Gastroesophageal sphincter (tissue), 4 donors: ENCODE measurements at regions not wholly inside any gene's neighbourhood (a gene's known extent, or its start where the extent isn't known, plus 50 kb on each side); places are given as distances from the start of the nearest gene placed in this dataset.

Experiments
- ATAC-seq: fragments of 150-250 bp; one replicate; pipeline ENCODE4 v1.9.1; 2016; ENCODE audit warnings: mild to moderate bottlenecking, moderate library complexity
- H3K27ac ChIP-seq, 4 donors: fragments of 200-600 bp; sonication (generic) in 3 of 4; 1 replicate in 3 of 4; 2 replicates in 1 of 4; pipeline ENCODE4 v1.5.1; 2016 to 2019
- H3K27me3 ChIP-seq: fragments of 200-600 bp; sonication (generic); one replicate; pipeline ENCODE4 v1.5.1; 2019
- H3K36me3 ChIP-seq, 2 donors: fragments of 200-600 bp; sonication (generic); one replicate each; pipeline ENCODE4 v1.5.1; 2019; ENCODE audit warnings: control low read depth in 1 of 2
- H3K4me1 ChIP-seq, 3 donors: fragments of 200-600 bp; sonication (generic); 1 replicate in 2 of 3; 2 replicates in 1 of 3; pipeline ENCODE4 v1.5.1; 2016 to 2019; ENCODE audit warnings: control low read depth in 2 of 3
- H3K4me3 ChIP-seq, 2 donors: fragments of 200-600 bp; sonication (generic); one replicate each; pipeline ENCODE4 v1.5.1; 2019; ENCODE audit warnings: mild to moderate bottlenecking in 1 of 2, moderate library complexity in 1 of 2
- H3K9me3 ChIP-seq, 3 donors: fragments of 200-600 bp; sonication (generic); one replicate each; pipeline ENCODE4 v1.5.1; 2017 to 2019; ENCODE audit warnings: control low read depth in 2 of 3
- EP300 ChIP-seq: sonication (generic); formaldehyde crosslinking; IDR thresholded peaks from one replicate; pipeline ENCODE4 v1.6.1; 2017; ENCODE audit warnings: antibody characterized with exemption, mild to moderate bottlenecking
- POLR2A ChIP-seq, 2 donors: fragments of 450-650 bp; IDR thresholded peaks; one replicate each; pipeline ENCODE4 v1.6.1; 2017; ENCODE audit warnings: antibody characterized with exemption in 2 of 2, mild to moderate bottlenecking in 2 of 2, moderate library complexity in 1 of 2
- POLR2AphosphoS5 ChIP-seq: sonication (generic); formaldehyde crosslinking; IDR thresholded peaks from one replicate; pipeline ENCODE4 v1.6.1; 2017; ENCODE audit warnings: antibody characterized with exemption
- WGBS, 2 donors: methylation state at CpG; one replicate each; pipeline ENCODE4 v1.1.5; 2018; ENCODE audit warnings: low coverage in 1 of 2; 5-methylcytosine and 5-hydroxymethylcytosine counted together
- TF ChIP-seq, protein P1 (sequence below), 4 experiments: fragments of 200-600 bp in 2 of 4; fragments of 450-650 bp in 2 of 4; sonication (generic) in 1 of 4; IDR thresholded peaks; one replicate each; pipeline ENCODE4 v1.5.1; 2017 to 2019; ENCODE audit warnings: antibody characterized with exemption in 4 of 4, mild to moderate bottlenecking in 2 of 4, moderate library complexity in 2 of 4

- H3K4me1 ChIP-seq = peaks cover 0 to 15% (median 3%) of the 10 kb centered on the region in 3 donors
- no peak for ATAC-seq
- WGBS, 2 donors = 33 to 50% methylated on average over 1 of the region's 1 CpG
- peak overlapping the region in 1 of 4 donors; percentile 19 for H3K27ac ChIP-seq
- TF ChIP-seq POLR2A (IDR thresholded peaks at IDR 0.05) (no peak), EP300 (no peak), POLR2AphosphoS5 (no peak)
- TF ChIP-seq, protein P1, sequence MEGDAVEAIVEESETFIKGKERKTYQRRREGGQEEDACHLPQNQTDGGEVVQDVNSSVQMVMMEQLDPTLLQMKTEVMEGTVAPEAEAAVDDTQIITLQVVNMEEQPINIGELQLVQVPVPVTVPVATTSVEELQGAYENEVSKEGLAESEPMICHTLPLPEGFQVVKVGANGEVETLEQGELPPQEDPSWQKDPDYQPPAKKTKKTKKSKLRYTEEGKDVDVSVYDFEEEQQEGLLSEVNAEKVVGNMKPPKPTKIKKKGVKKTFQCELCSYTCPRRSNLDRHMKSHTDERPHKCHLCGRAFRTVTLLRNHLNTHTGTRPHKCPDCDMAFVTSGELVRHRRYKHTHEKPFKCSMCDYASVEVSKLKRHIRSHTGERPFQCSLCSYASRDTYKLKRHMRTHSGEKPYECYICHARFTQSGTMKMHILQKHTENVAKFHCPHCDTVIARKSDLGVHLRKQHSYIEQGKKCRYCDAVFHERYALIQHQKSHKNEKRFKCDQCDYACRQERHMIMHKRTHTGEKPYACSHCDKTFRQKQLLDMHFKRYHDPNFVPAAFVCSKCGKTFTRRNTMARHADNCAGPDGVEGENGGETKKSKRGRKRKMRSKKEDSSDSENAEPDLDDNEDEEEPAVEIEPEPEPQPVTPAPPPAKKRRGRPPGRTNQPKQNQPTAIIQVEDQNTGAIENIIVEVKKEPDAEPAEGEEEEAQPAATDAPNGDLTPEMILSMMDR (IDR thresholded peaks at IDR 0.05) = no peak
- no peaks in the 10 kb centered on the region for H3K27me3 ChIP-seq
- no peaks in the 10 kb centered on the region for H3K9me3 ChIP-seq
- H3K4me3 ChIP-seq = no peak overlapping the region
- H3K36me3 ChIP-seq = no peaks in the 10 kb centered on the region
Measured at GRCh38 chrX:13398839-13399238, 79.0 kb upstream of the ATXN3L start.

- WGBS, 2 donors = 54 to 58% methylated on average over 3 to 4 of the region's 5 CpGs
- H3K4me3 ChIP-seq = no peak overlapping the region
- H3K9me3 ChIP-seq = no peaks in the 10 kb centered on the region
- peak; percentile 89 for ATAC-seq
- TF ChIP-seq POLR2AphosphoS5 (peak; percentile 87), EP300 (no peak)
- H3K4me1 ChIP-seq = peaks cover 0 to 15% (median 3%) of the 10 kb centered on the region in 3 donors
- H3K27ac ChIP-seq = peak overlapping the region in 1 of 4 donors; percentile 19
- H3K27me3 ChIP-seq = no peaks in the 10 kb centered on the region
- no peaks in the 10 kb centered on the region for H3K36me3 ChIP-seq
Measured at GRCh38 chrX:13397878-13398818, 78.3 kb upstream of the ATXN3L start.

GRCh38 chrX:13396924-13397323 lies 77.1 kb upstream of the ATXN3L start:
- no peak for ATAC-seq
- H3K36me3 ChIP-seq = no peaks in the 10 kb centered on the region
- H3K27me3 ChIP-seq = no peaks in the 10 kb centered on the region
- H3K9me3 ChIP-seq = no peaks in the 10 kb centered on the region
- peaks cover 0 to 15% (median 3%) of the 10 kb centered on the region in 3 donors for H3K4me1 ChIP-seq
- no peak overlapping the region for H3K27ac ChIP-seq
- TF ChIP-seq, protein P1 (IDR thresholded peaks at IDR 0.05) = no peak
- TF ChIP-seq POLR2A (IDR thresholded peaks at IDR 0.05) = no peak
- TF ChIP-seq POLR2AphosphoS5 = no peak
- no peak for TF ChIP-seq EP300
- H3K4me3 ChIP-seq = no peak overlapping the region

DNA sequence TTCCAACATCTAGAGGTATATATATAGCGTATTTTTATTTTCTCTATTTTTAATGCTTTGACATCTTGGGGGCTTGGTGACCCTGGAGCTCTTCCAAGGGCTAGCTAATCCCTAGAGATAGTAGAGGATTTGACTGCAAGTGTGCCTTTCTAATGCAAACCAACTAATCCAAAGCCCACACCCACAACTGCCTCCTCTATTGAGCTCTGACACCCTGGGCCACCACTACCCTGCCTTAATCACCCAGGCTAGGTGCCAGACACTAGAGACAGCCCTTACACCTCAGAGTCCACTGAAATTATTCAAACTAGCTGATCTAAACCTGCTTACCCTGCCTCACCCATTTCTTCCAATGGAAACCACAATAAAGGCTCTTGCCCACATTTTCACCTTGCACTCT lies 69.6 kb upstream of the ATXN3L start:
- Histone ChIP-seq H3K27me3 (no peaks in the 10 kb centered on the region), H3K4me3 (no peak overlapping the region), H3K36me3 (no peaks in the 10 kb centered on the region), H3K27ac (no peak overlapping the region), H3K4me1 (no peaks in the 10 kb centered on the region), H3K9me3 (no peaks in the 10 kb centered on the region)
- TF ChIP-seq POLR2AphosphoS5 = no peak
- no peak for TF ChIP-seq POLR2A (IDR thresholded peaks at IDR 0.05)
- TF ChIP-seq, protein P1 (IDR thresholded peaks at IDR 0.05) = no peak
- TF ChIP-seq EP300 = no peak
- no peak for ATAC-seq
- WGBS, 2 donors = 75% methylated on average over 1 of the region's 1 CpG; no CpG with 5 or more reads in 1 of the 2 donors

DNA sequence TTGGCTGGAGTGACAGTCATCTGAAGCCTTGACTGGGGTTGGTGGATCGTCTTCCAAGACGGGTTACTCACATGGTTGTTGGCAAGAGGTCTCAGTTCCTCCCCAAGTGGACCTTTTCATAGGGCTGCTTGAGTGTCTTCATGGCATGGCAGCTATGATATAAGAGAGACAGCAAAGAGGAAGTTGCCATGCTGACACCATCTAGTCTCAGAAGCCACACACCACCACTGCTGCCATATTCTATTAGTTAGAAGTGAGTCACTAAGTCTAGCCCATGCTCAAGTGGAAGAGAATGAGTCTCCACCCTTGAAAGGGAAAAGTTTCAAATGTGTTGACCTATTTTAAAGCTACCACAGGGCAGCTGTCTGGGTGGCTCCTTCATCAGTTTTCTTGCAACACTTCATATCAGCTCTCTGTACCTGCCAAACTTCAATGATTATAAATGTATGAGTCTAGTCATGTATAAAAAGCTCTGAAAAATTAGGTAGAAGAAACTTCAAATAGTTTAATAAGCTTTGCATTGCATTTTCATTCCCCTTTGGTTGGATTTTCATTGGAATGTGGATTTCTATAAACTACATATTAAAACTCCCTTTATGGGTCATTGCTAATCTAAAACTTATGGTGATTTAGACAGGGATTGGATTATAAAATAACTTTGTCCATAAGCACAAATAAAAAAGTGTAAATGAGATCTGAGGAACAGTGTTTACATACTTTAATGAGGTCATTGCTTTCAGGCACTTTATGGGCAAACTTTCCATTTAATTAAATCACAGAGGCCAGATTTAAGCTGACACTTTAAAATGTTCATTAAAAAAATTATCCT lies 68.0 kb upstream of the ATXN3L start:
- no peak for ATAC-seq

More for the DNA sequence above, 68.0 kb upstream of the ATXN3L start:
- Histone ChIP-seq H3K9me3 (no peaks in the 10 kb centered on the region), H3K4me1 (no peaks in the 10 kb centered on the region), H3K4me3 (no peak overlapping the region), H3K36me3 (no peaks in the 10 kb centered on the region), H3K27me3 (no peaks in the 10 kb centered on the region), H3K27ac (no peak overlapping the region)
- no CpG with 5 or more reads among the region's 2 CpGs for WGBS, 2 donors
- no peak for TF ChIP-seq EP300
- TF ChIP-seq, protein P1 (IDR thresholded peaks at IDR 0.05) = no peak
- TF ChIP-seq POLR2AphosphoS5 = no peak
- no peak for TF ChIP-seq POLR2A (IDR thresholded peaks at IDR 0.05)
